ENCODE measurements at regions not wholly inside any gene's neighbourhood (a gene's known extent, or its start where the extent isn't known, plus 50 kb on each side); places are given as distances from the start of the nearest gene placed in this dataset.

GRCh38 chr2:133718688-133719201 is 150.5 kb upstream of the NCKAP5 start:
- intact Hi-C loops (cut with micrococcal nuclease) = no loop called here

- intact Hi-C loops (cut with micrococcal nuclease) = no loop called here
Observed at GRCh38 chr2:133720429-133720828, 152.2 kb upstream of the NCKAP5 start.

- intact Hi-C loops (cut with micrococcal nuclease) = no loop called here
Observed at GRCh38 chr2:133721118-133721517, 152.9 kb upstream of the NCKAP5 start.

- intact Hi-C loops (cut with micrococcal nuclease) = no loop called here
Observed at GRCh38 chr2:133723133-133723532, 154.9 kb upstream of the NCKAP5 start.

GRCh38 chr2:133726973-133727372 is 158.7 kb upstream of the NCKAP5 start:
- intact Hi-C loops (cut with micrococcal nuclease) = no loop called here

- intact Hi-C loops (cut with micrococcal nuclease) = no loop called here
Observed at GRCh38 chr2:133732059-133732458, 163.8 kb upstream of the NCKAP5 start.

- intact Hi-C loops (cut with micrococcal nuclease) = no loop called here
Observed at GRCh38 chr2:133732982-133733900, 165.0 kb upstream of the NCKAP5 start.

- intact Hi-C loops (cut with micrococcal nuclease) = no loop called here
Observed at GRCh38 chr2:133733901-133734255, 165.6 kb upstream of the NCKAP5 start.

- intact Hi-C loops (cut with micrococcal nuclease) = no loop called here
Observed at GRCh38 chr2:133734716-133735495, 166.6 kb upstream of the NCKAP5 start.

GRCh38 chr2:133736674-133737073 is 168.4 kb upstream of the NCKAP5 start:
- intact Hi-C loops (cut with micrococcal nuclease) = no loop called here

GRCh38 chr2:133737242-133737993 is 169.2 kb upstream of the NCKAP5 start:
- intact Hi-C loops (cut with micrococcal nuclease) = no loop called here

- intact Hi-C loops (cut with micrococcal nuclease) = no loop called here
Observed at GRCh38 chr2:133739039-133739438, 170.8 kb upstream of the NCKAP5 start.

GRCh38 chr2:133740500-133740899 is 172.2 kb upstream of the NCKAP5 start:
- intact Hi-C loops (cut with micrococcal nuclease) = no loop called here

- intact Hi-C loops (cut with micrococcal nuclease) = no loop called here
Observed at GRCh38 chr2:133748007-133748700, 179.9 kb upstream of the NCKAP5 start.

GRCh38 chr2:133753665-133754064 is 185.4 kb upstream of the NCKAP5 start:
- intact Hi-C loops (cut with micrococcal nuclease) = no loop called here

- intact Hi-C loops (cut with micrococcal nuclease) = no loop called here
Observed at GRCh38 chr2:133755480-133756300, 187.4 kb upstream of the NCKAP5 start.

GRCh38 chr2:133756833-133757232 is 188.6 kb upstream of the NCKAP5 start:
- intact Hi-C loops (cut with micrococcal nuclease) = no loop called here

GRCh38 chr2:133760376-133760775 is 192.1 kb upstream of the NCKAP5 start:
- intact Hi-C loops (cut with micrococcal nuclease) = no loop called here

- intact Hi-C loops (cut with micrococcal nuclease) = no loop called here
Observed at GRCh38 chr2:133765658-133766057, 197.4 kb upstream of the NCKAP5 start.

All from T-helper 1 cell treated with Interleukin-12 subunit alpha and Interleukin-12 subunit beta and Interleukin-4 antibody, amounts not matched to agents 30 ng/mL and 1 ng/mL, for 36 hours (primary cell).